ENCODE measurements at regions not wholly inside any gene's neighbourhood (a gene's known extent, or its start where the extent isn't known, plus 50 kb on each side); places are given as distances from the start of the nearest gene placed in this dataset.
A peak's percentile ranks its signal among the peaks of the same experiment; 100 is the strongest.

DNA sequence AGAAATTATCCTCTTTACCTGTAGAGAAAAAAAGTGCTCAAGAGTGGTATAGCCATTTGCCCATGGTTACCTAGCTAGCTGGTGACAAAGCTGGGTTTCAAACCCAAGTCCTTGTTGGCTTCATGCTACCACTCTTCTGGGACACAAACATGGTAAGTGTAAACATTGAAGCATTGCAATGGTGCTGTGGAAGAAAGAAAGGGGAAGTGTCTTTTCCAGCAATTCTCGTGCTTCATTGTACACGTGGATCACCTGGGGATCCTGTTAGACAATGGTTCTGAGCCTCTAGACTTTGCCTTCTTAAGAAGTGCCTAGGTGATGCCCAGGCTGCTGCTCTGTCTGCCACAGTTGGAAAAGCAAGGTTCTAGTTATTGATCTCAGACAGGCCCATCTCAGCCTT is 134.8 kb upstream of the CTNNB1 start:
- no peak for DNase-seq

DNA sequence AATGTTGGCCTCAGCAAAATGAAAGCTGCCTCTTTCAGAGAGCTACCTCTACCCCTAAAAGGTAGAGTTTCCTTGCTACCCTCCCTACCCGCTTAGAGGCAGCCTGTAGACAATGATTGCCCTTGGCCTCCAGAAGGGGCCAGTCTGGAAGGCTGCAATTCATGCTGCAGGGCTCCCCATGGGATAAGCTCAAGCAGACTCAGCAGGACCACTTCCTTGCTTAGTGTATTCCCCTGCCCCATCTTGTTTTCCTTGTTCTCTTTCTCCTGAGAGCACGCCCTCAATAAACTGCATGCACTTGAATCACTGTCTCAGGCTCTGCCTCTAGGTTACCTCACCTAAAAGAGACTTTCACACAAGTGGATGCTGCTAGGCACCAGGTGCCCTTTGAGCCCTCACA is 134.0 kb upstream of the CTNNB1 start:
- DNase-seq: no peak

DNA sequence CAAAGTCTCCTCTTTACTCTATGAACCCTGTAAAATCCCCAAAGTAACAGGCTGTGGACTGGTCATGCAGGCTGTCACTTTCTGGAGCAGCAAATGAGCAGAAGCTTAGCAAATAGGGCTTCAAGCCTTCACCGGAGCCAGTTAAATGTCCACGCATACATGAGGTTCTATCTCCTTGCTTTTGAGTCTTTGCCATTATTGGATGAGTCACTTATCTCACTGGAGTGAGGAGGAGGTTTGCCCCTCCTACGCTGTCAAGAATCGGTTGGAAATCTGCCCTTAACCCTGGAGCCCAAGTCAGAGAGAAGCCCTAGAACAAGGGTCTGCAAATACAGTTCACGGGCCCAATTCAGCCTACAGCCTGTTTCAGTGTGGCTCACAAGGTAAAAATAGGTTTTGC is 126.1 kb upstream of the CTNNB1 start:
- DNase-seq: no peak

DNA sequence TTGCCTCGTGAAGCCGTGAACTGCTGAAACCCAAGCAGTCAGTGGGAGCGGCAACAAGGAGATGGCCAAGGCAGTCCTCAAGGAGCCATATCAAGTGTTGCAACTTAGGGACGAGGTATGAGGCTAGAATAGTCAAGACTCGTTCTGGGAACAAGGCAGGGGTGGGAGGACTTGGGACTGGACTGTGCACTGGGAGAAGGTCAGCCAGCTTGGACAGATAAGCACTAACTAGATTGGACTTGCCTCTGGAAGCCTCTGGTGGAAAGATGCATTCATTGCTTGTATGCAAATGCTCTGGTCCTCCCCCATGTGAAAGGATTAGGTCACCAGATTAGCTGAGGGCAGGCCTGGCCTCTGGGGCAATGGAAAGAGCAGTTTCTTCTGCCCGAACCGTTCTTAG is 123.3 kb upstream of the CTNNB1 start:
- no peak for DNase-seq

DNA sequence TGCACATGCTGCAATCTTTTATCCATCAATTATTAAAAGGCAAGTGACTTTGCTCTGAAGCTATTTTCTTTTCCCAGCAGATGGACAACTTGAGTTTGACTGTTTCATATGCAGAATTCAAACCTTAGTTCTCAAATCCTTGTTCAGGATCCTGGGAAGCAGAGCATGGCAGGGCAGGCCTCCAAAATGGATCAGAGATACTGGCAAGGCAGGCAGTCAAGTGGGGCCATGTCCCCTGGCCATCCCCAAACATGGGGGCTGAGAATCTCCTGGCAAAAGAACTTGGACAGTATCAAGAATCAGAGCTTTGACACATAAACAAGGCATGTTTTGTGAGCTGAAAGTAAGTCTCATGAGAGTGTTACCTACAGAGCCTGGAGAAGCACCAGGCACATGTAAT is 122.9 kb upstream of the CTNNB1 start:
- DNase-seq: no peak

GRCh38 chr3:41080141-41080540 is 119.2 kb upstream of the CTNNB1 start:
- DNase-seq: no peak

- no peak for DNase-seq
Measured at GRCh38 chr3:41088882-41089281, 110.4 kb upstream of the CTNNB1 start.

- no peak for DNase-seq
Measured at GRCh38 chr3:41089566-41089965, 109.7 kb upstream of the CTNNB1 start.

- DNase-seq: no peak
Measured at GRCh38 chr3:41092844-41093243, 106.5 kb upstream of the CTNNB1 start.

GRCh38 chr3:41093476-41093875 is 105.8 kb upstream of the CTNNB1 start:
- DNase-seq: no peak

- DNase-seq: no peak
Measured at GRCh38 chr3:41094351-41094750, 105.0 kb upstream of the CTNNB1 start.

DNA sequence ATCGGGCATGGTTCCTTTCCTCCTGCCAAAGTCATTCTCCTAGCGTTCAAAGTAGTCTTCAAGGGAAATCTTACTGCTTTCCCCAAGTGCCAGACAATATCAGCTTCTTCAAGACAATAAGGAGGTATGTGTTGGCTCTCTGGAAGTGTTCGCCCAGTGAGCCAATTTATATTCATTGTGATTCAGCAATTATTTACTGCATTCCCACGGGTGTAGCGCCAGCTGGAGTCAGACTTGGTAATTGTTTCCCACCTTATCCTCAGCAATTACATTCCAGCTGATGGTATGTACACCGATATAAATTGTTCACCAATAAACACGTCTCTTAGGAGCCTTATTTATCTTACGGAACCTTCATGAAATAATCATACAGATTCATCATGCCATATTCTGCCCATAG is 103.6 kb upstream of the CTNNB1 start:
- DNase-seq: no peak

GRCh38 chr3:41097896-41098496 is 101.3 kb upstream of the CTNNB1 start:
- DNase-seq: no peak

GRCh38 chr3:41101231-41101630 is 98.1 kb upstream of the CTNNB1 start:
- no peak for DNase-seq

GRCh38 chr3:41102053-41102556 is 97.2 kb upstream of the CTNNB1 start:
- no peak for DNase-seq

DNA sequence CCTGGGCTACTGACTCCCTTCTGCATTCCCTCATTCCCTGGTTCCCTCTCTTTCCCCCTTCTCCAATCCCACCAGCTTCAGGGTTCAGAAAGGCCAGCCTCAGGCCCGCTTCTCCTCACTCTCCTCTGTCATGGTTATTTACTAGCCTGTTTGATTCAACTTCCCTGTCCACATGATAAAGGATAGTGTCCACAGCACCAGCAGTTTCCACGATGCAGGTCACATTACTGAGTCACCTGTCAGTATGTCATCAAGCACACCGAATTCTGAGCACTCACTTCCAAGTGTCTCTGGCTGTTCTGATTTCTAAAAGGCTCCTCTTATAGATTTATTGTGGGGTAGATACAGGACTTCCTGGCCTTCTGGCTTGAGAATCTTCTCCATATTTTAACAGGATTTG is 96.6 kb upstream of the CTNNB1 start:
- DNase-seq: no peak

DNA sequence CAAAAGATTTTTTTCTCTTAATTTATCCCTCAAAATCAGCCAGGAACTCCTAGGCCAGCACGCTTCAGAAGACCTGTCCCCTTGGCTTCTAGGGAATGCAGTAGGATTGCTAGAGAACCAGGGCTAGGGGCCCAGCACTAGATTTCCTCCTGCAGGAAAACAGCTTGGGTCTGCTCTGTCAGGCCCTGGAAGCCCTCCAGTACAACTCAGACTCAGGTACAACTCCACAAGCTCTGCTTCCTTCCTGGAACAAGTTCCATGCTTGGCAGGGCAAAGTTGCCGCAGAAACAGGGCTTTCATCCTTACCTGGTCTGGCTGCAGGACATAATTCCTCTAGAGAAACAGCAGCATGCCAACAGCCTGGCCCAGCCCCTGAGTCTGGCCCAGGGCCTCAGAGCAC is 96.1 kb upstream of the CTNNB1 start:
- DNase-seq: no peak

- no peak for DNase-seq
Measured at GRCh38 chr3:41104147-41104546, 95.2 kb upstream of the CTNNB1 start.

DNA sequence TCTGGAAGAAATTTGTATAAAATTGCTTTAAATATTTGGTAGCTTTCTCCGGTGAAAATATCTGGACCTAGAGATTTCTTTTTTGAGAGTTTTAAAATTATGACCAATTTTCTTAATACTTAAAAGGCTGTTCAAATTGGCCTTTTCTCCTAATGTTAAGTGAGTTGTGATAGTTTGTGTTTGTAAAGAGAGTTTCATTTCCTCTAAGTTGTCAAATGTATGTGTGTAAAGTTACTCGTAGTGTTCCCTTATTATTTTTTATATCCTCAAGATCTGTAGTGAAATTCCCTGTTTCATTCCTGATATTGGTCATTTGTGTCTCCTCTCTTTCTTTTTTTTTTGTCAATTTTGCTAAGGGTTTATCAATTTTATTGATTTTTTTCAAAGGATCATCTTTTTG is 92.6 kb upstream of the CTNNB1 start:
- no peak for DNase-seq

DNA sequence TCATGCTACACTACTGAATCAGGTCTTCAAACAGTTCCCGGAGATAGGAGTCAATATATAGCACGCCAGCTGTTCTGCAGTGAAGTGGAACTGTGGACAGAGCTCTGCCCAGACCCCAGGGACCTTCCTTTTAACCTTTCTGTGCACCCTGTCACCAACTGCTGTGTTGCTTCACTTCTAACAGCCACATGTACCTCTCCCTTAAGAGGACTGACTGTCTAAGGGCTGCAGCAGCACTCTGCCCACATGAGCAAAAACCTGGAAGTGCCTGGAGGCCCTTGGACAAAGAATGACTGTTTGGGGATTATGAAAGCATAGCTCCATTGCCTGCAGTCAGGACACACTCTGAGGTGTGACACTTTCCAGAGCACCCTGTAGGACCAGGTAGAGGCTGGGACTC is 88.3 kb upstream of the CTNNB1 start:
- no peak for DNase-seq

GRCh38 chr3:41112466-41112865 is 86.8 kb upstream of the CTNNB1 start:
- no peak for DNase-seq

- no peak for DNase-seq
Measured at GRCh38 chr3:41115069-41115468, 84.2 kb upstream of the CTNNB1 start.

GRCh38 chr3:41116851-41117250 is 82.5 kb upstream of the CTNNB1 start:
- no peak for DNase-seq

- peak; percentile 91 for DNase-seq
Measured at GRCh38 chr3:41117398-41117870, 81.9 kb upstream of the CTNNB1 start.
